ENCODE measurements at regions not wholly inside any gene's neighbourhood (a gene's known extent, or its start where the extent isn't known, plus 50 kb on each side); places are given as distances from the start of the nearest gene placed in this dataset.

DNA sequence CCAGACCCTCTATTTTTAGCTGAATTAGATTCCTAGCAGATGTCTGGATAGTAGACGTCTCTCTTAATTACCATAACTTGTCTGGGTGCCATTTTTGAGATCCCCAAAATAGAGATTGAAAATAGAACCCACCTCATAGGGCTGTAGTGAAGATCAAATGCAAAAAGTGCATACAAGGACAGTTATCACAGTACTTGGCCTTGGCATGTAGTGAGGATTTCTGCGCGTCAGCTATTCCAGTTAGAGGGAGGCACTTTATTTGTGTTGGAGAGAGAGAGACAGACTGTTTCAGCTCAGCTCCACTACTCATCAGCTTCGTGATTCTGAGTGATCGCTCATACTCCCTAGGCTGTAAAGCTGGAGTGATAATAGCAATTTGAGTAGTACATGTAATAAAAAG lies 59.6 kb upstream of the CDH13 start:
- no peak for TF ChIP-seq GATA1 (IDR thresholded peaks at IDR 0.05; ENCODE audit: low read depth, low read length)

DNA sequence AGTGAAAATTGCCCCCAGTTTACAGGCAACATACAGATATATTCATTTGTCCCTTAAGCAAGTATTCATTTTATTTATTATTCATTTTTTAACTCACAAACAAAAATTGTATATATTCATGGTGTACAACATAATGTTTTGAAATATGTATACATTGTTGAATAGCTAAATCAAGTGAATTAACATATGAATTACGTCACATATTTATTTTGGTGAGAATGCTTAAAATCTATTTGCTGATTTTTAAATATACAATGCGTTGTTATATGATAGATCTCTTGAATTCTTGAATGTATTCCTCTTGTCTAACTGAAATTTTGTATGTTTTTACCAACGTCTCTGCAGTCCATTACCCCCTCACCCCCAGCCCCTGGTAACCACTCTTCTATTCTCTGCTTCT lies 63.4 kb upstream of the CDH13 start:
- no peak for TF ChIP-seq POLR2A (IDR thresholded peaks at IDR 0.05; ENCODE audit: low read length)
- no peak for TF ChIP-seq GATA1 (IDR thresholded peaks at IDR 0.05; ENCODE audit: low read depth, low read length)
- DNase-seq: no peak

More for the DNA sequence above, 59.6 kb upstream of the CDH13 start:
- DNase-seq: no peak

DNA sequence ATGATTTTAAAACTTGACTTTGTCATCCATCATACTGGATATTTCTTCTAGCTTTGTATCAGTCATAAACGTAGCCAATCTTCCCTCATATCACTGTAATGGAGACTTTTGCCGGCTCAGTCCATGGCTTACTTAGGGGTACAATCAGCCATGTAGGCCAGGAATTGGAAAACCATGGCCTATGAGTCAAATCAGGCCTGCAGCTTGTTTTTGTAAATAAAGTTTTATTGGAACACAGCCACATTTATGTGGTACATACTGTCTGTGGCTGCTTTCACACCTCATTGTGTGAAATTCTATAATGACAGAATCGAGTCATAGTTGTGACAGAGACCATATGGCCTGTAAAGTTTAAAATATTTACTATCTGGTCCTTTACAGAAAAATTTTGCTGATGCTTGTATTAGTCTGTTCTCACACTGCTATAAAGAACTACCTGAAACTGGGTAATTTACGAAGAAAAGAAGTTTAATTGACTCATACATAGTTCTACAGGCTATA lies 64.5 kb upstream of the CDH13 start:
- TF ChIP-seq GATA1 (IDR thresholded peaks at IDR 0.05; ENCODE audit: low read depth, low read length) (no peak), POLR2A (IDR thresholded peaks at IDR 0.05; ENCODE audit: low read length) (no peak)
- no peak for DNase-seq

DNA sequence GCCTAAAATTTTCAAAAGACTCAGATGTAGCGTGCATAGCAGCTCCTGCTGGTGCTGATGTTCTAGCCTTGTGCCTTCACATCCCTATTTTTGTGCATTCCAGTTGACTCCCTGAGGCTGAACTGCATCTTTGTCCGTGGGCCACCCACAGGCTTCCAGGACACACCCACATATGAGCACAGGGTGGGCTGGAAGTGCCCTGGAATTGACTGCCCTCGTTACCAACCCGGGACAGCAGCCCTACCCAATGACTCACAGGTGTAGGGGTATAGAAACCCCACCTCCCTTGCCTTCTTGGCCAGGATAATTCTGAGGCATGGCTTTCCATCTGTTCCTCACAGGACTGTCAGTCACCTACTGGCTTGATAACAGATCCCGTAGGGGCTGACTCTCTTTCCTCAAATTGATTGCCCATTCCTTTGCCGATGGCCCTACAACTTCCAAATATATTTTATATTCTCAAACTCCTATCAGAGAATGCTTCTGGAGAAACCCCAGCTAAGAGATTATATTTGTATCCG lies 65.9 kb upstream of the CDH13 start:
- TF ChIP-seq GATA1 (IDR thresholded peaks at IDR 0.05; ENCODE audit: low read depth, low read length): no peak
- no peak for TF ChIP-seq POLR2A (IDR thresholded peaks at IDR 0.05; ENCODE audit: low read length)
- DNase-seq: no peak

DNA sequence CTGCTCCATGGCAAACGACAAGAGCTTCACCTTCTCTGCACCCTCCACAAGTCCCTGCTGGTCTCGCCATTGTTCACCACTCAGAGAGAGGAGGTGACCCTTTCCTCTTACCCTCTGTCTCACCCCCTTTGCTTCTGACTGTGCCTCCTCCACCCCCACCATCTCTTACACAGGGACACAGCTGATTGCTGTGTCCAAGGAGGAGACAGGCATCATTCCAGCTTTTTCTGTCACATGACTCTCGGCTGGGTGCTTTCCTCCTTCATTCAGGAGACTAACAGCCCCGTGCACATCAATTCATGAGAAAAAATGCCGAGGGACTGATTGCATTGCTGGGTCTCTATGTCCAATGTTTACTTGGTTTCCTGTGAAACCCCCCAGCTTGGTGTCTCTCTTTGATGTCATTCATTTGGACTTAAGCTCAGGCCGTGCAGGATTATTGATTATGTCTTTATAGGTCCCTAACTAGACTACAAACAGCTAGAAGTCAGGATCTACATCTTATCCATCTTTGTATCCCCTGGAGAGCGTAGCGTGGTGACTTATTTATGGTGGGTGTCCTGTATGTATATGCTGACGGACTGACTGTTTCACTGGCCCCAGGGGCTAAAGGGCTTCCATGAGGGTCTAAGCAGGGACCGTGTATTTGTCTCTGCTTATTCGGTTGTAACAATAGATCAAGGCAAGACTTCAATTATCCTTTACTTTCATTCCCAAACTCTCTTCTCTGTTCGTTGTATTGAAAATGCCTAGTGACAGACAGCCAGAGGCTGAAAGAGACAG lies 82.2 kb upstream of the CDH13 start:
- TF ChIP-seq POLR2A (IDR thresholded peaks at IDR 0.05; ENCODE audit: low read length): no peak
- no peak for TF ChIP-seq GATA1 (IDR thresholded peaks at IDR 0.05; ENCODE audit: low read depth, low read length)

DNA sequence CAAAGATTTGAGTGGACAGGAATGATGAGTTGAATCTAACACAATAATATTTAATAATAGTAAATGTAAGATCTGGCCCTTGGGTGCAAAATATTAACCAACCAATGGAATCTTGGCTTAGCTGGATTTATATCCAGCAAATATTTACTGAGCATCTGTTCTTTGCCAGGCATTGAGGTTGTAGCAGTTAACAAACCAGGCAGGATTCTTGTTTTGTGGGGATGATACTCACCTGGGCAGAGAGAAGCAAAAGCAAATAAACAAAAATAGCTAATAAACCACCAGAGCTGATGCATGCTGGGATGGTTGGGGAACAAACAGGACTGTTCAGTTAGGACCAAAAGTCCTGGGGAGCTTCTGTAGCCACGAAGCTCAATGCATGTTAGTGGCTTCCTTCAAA lies 84.1 kb upstream of the CDH13 start:
- TF ChIP-seq POLR2A (IDR thresholded peaks at IDR 0.05; ENCODE audit: low read length): no peak
- TF ChIP-seq GATA1 (IDR thresholded peaks at IDR 0.05; ENCODE audit: low read depth, low read length): no peak
- DNase-seq: no peak

More for the DNA sequence above, 82.2 kb upstream of the CDH13 start:
- no peak for DNase-seq

DNA sequence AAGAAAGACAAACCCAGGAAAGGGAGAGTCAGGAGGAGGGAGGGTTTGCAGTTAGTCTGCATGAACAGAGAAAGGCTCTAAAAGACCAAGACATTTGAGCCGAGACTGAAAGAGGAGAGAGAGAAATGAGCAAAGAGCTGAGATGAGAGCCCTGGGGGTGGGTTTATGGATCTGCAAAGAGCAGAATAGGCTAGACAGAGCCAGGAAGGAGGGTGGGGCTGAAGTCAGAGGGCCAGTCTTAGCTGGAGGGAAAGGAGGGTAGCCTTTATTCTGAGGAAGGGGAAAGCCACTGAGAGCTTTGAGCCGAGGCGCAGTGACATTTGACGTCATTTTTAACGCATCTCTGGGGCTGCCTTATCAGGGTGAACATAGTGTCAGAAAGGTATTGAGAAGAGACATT lies 85.7 kb upstream of the CDH13 start:
- TF ChIP-seq POLR2A (IDR thresholded peaks at IDR 0.05; ENCODE audit: low read length) (no peak), GATA1 (IDR thresholded peaks at IDR 0.05; ENCODE audit: low read depth, low read length) (no peak)
- no peak for DNase-seq

DNA sequence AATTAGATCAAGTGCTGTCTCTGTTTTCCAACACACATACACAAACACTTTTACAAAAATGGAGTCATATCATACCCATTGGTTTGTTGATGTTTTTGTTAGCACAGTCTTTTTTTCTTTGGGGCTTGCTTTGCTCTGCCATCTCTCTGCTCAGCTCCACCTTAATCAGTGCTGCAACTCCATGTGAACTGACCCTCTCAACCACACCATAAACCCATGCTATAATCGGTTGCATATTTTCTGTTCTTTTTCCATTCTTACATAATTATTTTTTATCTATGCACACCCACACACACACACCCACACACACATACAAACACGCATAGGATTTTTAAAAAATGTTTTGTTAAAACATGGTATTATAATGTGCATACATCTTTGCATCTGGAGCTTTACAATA lies 91.0 kb upstream of the CDH13 start:
- no peak for TF ChIP-seq POLR2A (IDR thresholded peaks at IDR 0.05; ENCODE audit: low read length)
- no peak for TF ChIP-seq GATA1 (IDR thresholded peaks at IDR 0.05; ENCODE audit: low read depth, low read length)
- no peak for DNase-seq

DNA sequence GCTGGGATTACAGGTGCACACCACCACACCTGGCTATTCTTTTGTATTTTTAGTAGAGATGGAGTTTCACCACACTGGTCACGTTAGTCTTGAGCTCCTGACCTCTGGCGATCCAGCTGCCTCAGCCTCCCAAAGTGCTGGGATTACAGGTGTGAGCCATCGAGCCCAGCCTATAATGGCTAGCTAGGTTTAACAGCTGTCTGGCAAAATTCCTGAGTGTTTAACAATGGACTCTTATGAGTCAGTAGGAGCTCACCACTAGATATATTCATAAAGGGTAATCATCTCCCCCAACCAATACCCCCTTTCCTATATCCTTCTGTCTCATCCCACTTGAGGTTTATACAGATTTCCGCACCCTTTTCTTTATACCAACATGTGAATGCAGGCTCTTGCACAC lies 91.5 kb upstream of the CDH13 start:
- TF ChIP-seq GATA1 (IDR thresholded peaks at IDR 0.05; ENCODE audit: low read depth, low read length) (no peak), POLR2A (IDR thresholded peaks at IDR 0.05; ENCODE audit: low read length) (no peak)
- no peak for DNase-seq

DNA sequence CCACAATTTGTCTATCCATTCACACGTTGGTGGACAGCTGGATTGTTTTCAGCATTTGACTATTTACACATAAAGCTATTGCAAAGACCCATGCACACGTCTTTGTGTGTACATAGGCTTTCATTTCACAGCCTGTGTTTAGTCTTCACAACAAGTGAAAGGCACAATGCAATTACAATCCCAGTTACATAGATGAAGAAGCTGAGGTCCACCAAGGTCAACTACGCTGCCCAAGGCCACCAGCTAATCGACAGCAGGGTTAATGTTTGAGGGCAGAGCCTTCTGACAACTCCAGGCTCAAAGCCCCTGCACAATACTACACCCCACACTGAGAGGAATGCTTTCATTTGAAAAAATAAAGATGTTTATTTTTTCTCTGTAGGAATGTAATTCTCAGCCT lies 93.6 kb upstream of the CDH13 start:
- no peak for DNase-seq
- TF ChIP-seq GATA1 (IDR thresholded peaks at IDR 0.05; ENCODE audit: low read depth, low read length) (no peak), POLR2A (IDR thresholded peaks at IDR 0.05; ENCODE audit: low read length) (no peak)

DNA sequence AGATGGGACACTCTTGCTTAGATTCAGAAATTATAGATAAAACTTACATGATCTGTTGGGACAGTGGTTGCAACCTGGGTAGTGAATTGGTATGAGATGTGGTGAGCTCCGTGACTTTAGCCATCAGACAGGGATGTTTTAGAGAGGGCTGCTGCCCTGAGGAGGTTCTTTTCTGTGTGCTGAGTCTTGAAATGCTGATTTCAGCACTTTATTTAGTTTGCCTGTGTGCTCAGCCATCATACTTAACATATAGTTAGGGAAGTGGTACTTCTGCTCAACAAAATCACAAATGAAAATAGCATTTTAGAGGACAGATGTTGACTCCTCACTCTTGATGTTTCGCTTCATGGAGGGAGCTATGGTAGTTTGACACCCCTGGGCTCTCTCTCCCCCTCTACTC lies 95.9 kb upstream of the CDH13 start:
- TF ChIP-seq GATA1 (IDR thresholded peaks at IDR 0.05; ENCODE audit: low read depth, low read length): no peak
- DNase-seq: no peak

DNA sequence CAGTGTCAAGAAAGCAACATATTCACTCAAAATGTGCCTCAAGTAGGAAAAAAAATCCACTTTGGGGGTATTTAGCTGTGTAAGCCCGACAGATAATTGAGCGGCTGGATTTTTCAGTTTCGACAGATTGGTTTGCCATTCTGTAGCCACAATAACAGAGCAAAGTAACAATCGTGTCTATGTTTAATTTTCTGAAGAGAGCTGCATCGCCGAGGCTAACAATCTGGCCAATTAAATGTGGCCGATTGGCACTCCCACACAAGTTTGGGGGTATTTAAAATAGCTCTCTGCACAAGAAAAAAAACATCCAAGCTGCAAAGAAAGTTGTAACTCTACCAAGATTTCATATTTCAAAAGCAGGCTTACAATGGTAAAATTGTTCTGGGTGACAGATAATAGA lies 99.7 kb upstream of the CDH13 start:
- no peak for DNase-seq
- TF ChIP-seq GATA1 (IDR thresholded peaks at IDR 0.05; ENCODE audit: low read depth, low read length) (no peak), POLR2A (IDR thresholded peaks at IDR 0.05; ENCODE audit: low read length) (no peak)

DNA sequence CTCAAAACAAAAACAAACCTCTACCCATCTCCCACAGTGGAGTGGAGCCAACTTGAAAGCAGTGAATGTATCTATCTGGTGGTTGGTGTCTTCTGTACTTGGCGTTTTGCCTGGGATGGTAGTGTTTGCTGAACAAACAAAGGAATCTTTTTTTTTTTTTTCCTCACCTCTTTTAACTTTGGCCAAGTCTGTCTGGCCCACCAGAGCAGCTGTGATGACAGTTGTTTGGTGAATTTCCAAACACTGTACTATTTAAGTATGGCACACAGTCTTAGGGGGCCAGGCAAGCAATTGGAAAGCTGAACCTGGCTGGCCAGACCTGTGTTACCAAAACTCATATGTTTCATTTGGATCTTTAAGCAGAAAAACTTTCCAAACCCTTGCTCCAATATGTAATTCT lies 101.8 kb upstream of the CDH13 start:
- TF ChIP-seq GATA1 (IDR thresholded peaks at IDR 0.05; ENCODE audit: low read depth, low read length): no peak
- no peak for TF ChIP-seq POLR2A (IDR thresholded peaks at IDR 0.05; ENCODE audit: low read length)
- DNase-seq: no peak

DNA sequence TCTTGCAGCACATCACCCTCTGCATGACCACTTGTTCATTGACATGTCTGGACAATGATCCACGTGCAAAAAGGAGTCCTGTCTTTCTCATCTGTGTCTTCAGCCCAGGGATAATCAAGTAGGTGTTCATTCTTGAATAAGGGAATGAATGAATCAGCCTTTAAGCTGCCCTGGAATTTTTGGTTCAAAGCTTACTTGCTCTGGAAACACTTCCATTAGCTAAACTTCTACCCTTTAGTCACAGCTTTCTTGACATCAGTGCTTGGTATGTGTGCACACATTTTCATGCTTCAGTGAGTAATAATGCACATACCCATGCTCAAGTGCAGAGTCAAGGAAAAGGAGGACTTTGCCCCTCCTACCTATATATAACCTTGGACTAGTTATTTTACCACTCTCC lies 103.0 kb upstream of the CDH13 start:
- no peak for DNase-seq
- no peak for TF ChIP-seq GATA1 (IDR thresholded peaks at IDR 0.05; ENCODE audit: low read depth, low read length)
- TF ChIP-seq POLR2A (IDR thresholded peaks at IDR 0.05; ENCODE audit: low read length): no peak

DNA sequence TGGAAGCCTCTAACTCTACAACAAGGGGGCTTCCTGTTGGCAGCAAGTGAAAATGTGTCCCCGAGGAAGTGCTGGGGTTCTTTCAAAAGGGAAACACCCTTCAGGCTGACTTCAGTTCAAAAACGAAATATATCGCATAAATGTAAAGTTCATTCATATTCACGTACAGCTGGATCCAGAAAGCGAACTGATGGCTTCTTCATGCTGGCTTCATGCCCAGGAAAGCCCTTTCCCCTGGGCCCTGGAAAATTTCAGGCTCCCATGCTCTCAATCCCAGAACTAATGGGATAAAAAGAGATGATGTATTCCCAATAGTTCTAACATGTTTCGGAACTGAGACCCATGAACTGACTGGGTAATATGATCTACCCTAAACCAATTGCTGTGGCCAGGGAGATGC lies 104.7 kb upstream of the CDH13 start:
- no peak for DNase-seq
- TF ChIP-seq POLR2A (IDR thresholded peaks at IDR 0.05; ENCODE audit: low read length) (no peak), GATA1 (IDR thresholded peaks at IDR 0.05; ENCODE audit: low read depth, low read length) (no peak)

All from erythroblast (primary cell).